OCI-LY7 (cell line): ENCODE measurements at regions not wholly inside any gene's neighbourhood (a gene's known extent, or its start where the extent isn't known, plus 50 kb on each side); places are given as distances from the start of the nearest gene placed in this dataset.

Experiments
- CTCF ChIP-seq: fragments of 200-600 bp; sonication (generic); conservative IDR thresholded peaks from 2 replicates; pipeline ENCODE4 v1.5.1; 2014; ENCODE audit warnings: mild to moderate bottlenecking, antibody characterized with exemption, low read length, moderate library complexity, mixed read lengths
- EZH2phosphoT487 ChIP-seq: fragments of 200-600 bp; sonication (generic); IDR thresholded peaks from 2 replicates; pipeline ENCODE4 v1.6.1; 2018; ENCODE audit warnings: low read depth, borderline replicate concordance, mild to moderate bottlenecking, mixed run types, antibody characterized with exemption, low read length, moderate library complexity, mixed read lengths

GRCh38 chr7:51551070-51551469 is 234.5 kb upstream of the COBL start:
- TF ChIP-seq CTCF (no peak), EZH2phosphoT487 (no peak)
